Stimulated activated effector memory CD8-positive, alpha-beta T cell treated with anti-CD3 and anti-CD28 coated beads, Interleukin-12 subunit alpha, Interleukin-12 subunit beta, amount 100 ng/mL, for 72 hours (primary cell): ENCODE measurements at regions not wholly inside any gene's neighbourhood (a gene's known extent, or its start where the extent isn't known, plus 50 kb on each side); places are given as distances from the start of the nearest gene placed in this dataset.

ENCODE experiments used
- ATAC-seq: fragments of 150-1000 bp; cut with Tn5 transposase; 2 replicates; pipeline ENCODE4 v1.10.0; 2021
- DNase-seq, 2 donors: peaks; one replicate each; pipeline ENCODE4 v3.0.0; 2021 to 2022; ENCODE audit warnings: low spot score in 2 of 2
- H3K27ac Mint-ChIP-seq: one replicate; pipeline ENCODE4 v1.8.0; 2022; ENCODE audit warnings: mild to moderate bottlenecking, mixed read lengths
- H3K36me3 Mint-ChIP-seq: one replicate; pipeline ENCODE4 v1.8.0; 2022; ENCODE audit warnings: mild to moderate bottlenecking, mixed read lengths
- H3K4me1 Mint-ChIP-seq: one replicate; pipeline ENCODE4 v1.8.0; 2022; ENCODE audit warnings: mixed read lengths
- H3K4me3 Mint-ChIP-seq: one replicate; pipeline ENCODE4 v1.8.0; 2022; ENCODE audit warnings: mild to moderate bottlenecking, mixed read lengths
- H3K9me3 Mint-ChIP-seq: one replicate; pipeline ENCODE4 v1.8.0; 2022; ENCODE audit warnings: mixed read lengths

DNA sequence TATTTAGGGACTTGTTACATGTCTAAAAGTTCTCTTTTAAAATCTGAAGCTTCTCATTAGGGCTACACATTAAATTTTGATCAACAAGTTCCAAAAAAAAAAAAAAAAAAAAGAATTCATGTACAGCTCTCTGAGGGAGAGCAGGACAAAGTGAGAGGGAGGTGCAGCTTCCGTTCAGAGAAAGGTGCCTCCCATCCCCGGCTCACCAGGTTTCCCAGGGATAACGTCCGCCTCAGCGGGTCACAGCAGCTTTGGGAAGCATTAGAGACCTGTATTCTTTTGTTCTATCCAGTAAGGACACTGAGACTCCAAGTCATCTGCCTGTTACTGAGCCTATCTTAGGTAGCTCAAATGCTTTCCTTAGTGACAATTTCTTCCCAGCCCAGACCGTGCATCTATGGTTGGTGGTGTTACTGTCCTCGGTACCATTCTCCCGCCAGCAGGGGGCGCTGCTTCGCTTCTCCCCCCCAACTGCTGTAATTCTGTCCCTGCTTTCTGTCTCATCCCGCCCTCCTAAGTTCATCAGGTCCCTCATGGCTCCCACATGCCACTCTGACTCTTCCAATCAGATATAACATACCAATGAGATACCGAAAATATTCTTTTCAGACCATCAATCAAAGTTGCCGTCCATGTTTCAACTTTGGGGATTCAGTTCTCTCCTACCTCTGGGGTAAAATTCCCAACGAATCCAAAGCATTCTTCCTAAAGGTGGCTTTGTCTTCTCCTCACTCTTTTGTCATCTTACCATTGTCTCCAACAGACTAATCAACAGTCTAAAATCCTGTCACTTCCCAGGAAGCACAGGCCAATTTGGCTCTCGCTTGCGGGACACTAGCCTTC is 466.5 kb downstream of the METTL4 start:
- H3K27ac Mint-ChIP-seq, result no peak overlapping the region
- H3K9me3 Mint-ChIP-seq, result no peaks in the 10 kb centered on the region
- H3K4me3 Mint-ChIP-seq, result no peak overlapping the region
- ATAC-seq, result peak; percentile 72
- peak; percentile 34 to 64 for DNase-seq
- H3K36me3 Mint-ChIP-seq, result no peaks in the 10 kb centered on the region
- H3K4me1 Mint-ChIP-seq, result no peaks in the 10 kb centered on the region

GRCh38 chr18:2108591-2108990 is 462.7 kb downstream of the METTL4 start:
- Mint-ChIP-seq H3K4me1 (no peaks in the 10 kb centered on the region), H3K9me3 (no peaks in the 10 kb centered on the region), H3K27ac (peak overlapping the region; percentile 35), H3K36me3 (no peaks in the 10 kb centered on the region), H3K4me3 (no peak overlapping the region)
- ATAC-seq (no peak), DNase-seq (no peak)

DNA sequence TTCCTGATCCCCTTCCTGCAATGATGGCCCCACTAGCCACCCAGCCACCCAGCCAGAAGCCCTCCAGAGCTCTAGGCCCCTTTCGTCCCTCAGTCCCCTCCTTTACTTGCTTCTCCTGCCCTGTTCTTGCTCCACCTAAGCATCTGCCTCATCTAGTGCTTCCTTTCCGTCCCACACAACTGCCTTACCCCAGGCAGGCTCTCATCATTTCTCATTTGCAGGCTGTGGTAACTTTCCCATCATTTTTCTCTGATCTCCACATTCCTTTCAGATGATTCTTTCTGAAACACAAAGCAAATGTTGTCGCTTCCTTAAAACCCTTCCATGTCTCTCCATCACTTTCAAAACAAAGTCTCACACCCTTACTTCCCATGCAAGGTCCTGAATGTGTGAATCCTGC is 459.8 kb downstream of the METTL4 start:
- no peak overlapping the region for H3K4me3 Mint-ChIP-seq
- no peaks in the 10 kb centered on the region for H3K36me3 Mint-ChIP-seq
- H3K27ac Mint-ChIP-seq, result no peak overlapping the region
- ATAC-seq (no peak), DNase-seq (no peak)
- H3K9me3 Mint-ChIP-seq, result no peaks in the 10 kb centered on the region
- H3K4me1 Mint-ChIP-seq, result no peaks in the 10 kb centered on the region

DNA sequence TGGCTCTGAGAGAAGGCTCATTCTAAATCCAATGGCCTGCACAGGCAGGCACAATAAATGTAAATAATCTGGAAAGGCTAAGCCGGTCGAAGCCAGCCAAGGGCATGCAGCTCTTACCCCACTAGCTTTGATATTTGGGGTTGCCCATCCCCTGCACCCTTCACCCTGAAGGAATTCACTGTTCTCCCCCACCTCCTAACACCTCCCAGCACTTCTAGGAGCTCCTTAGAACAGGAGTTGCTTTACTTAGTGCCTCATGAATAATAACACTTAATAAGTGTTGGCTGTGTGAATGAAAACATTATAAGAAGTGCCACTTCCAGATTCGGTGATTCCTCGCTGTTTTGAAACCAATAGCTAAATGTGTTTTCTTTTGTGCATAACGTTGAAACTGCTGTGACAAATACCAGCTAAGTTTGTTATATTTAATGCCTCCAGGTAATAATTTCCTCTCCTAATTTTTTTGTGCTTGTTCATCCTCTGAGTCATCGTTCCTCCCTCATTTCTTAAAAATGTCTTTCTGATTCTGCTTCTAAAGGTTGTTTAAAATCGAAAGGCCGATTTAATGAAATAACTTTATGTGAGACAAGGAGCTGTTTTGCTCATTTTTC is 458.8 kb downstream of the METTL4 start:
- Mint-ChIP-seq H3K4me3 (no peak overlapping the region), H3K9me3 (no peaks in the 10 kb centered on the region)
- no peak for ATAC-seq

GRCh38 chr18:2114289-2114688 is 457.0 kb downstream of the METTL4 start:
- no peaks in the 10 kb centered on the region for H3K36me3 Mint-ChIP-seq

More for the DNA sequence above, 458.8 kb downstream of the METTL4 start:
- Mint-ChIP-seq H3K36me3 (no peaks in the 10 kb centered on the region), H3K4me1 (no peaks in the 10 kb centered on the region), H3K27ac (no peak overlapping the region)
- no peak for DNase-seq

GRCh38 chr18:2114765-2115164 is 456.5 kb downstream of the METTL4 start:
- DNase-seq (no peak), ATAC-seq (no peak)
- H3K9me3 Mint-ChIP-seq, result no peaks in the 10 kb centered on the region
- no peaks in the 10 kb centered on the region for H3K36me3 Mint-ChIP-seq
- no peaks in the 10 kb centered on the region for H3K4me1 Mint-ChIP-seq
- no peak overlapping the region for H3K4me3 Mint-ChIP-seq
- no peak overlapping the region for H3K27ac Mint-ChIP-seq

More at GRCh38 chr18:2114289-2114688, 457.0 kb downstream of the METTL4 start:
- Mint-ChIP-seq H3K4me3 (no peak overlapping the region), H3K4me1 (no peaks in the 10 kb centered on the region), H3K9me3 (no peaks in the 10 kb centered on the region), H3K27ac (no peak overlapping the region)
- ATAC-seq (no peak), DNase-seq (no peak)

GRCh38 chr18:2121224-2121623 is 450.1 kb downstream of the METTL4 start:
- Mint-ChIP-seq H3K4me3 (no peak overlapping the region), H3K27ac (no peak overlapping the region), H3K36me3 (no peaks in the 10 kb centered on the region), H3K9me3 (no peaks in the 10 kb centered on the region), H3K4me1 (no peaks in the 10 kb centered on the region)
- ATAC-seq (no peak), DNase-seq (no peak)

- no peak overlapping the region for H3K4me3 Mint-ChIP-seq
- no peak overlapping the region for H3K27ac Mint-ChIP-seq
- no peaks in the 10 kb centered on the region for H3K36me3 Mint-ChIP-seq
- H3K4me1 Mint-ChIP-seq, result no peaks in the 10 kb centered on the region
- DNase-seq, result no peak
- ATAC-seq, result no peak
- peaks cover 6% of the 10 kb centered on the region for H3K9me3 Mint-ChIP-seq
Measured at GRCh38 chr18:2123077-2123476, 448.2 kb downstream of the METTL4 start.

GRCh38 chr18:2134364-2134763 is 436.9 kb downstream of the METTL4 start:
- no peak for ATAC-seq

GRCh38 chr18:2135309-2135708 is 436.0 kb downstream of the METTL4 start:
- H3K9me3 Mint-ChIP-seq, result no peaks in the 10 kb centered on the region
- H3K27ac Mint-ChIP-seq, result no peak overlapping the region
- ATAC-seq (no peak), DNase-seq (no peak)
- H3K4me3 Mint-ChIP-seq, result no peak overlapping the region
- H3K4me1 Mint-ChIP-seq, result no peaks in the 10 kb centered on the region
- H3K36me3 Mint-ChIP-seq, result no peaks in the 10 kb centered on the region

More at GRCh38 chr18:2134364-2134763, 436.9 kb downstream of the METTL4 start:
- Mint-ChIP-seq H3K4me3 (no peak overlapping the region), H3K9me3 (no peaks in the 10 kb centered on the region), H3K36me3 (no peaks in the 10 kb centered on the region), H3K27ac (no peak overlapping the region), H3K4me1 (no peaks in the 10 kb centered on the region)
- DNase-seq, result no peak

GRCh38 chr18:2138552-2138951 is 432.8 kb downstream of the METTL4 start:
- no peaks in the 10 kb centered on the region for H3K4me1 Mint-ChIP-seq
- no peaks in the 10 kb centered on the region for H3K9me3 Mint-ChIP-seq
- H3K27ac Mint-ChIP-seq, result no peak overlapping the region
- H3K36me3 Mint-ChIP-seq, result no peaks in the 10 kb centered on the region
- ATAC-seq (no peak), DNase-seq (no peak)
- no peak overlapping the region for H3K4me3 Mint-ChIP-seq

DNA sequence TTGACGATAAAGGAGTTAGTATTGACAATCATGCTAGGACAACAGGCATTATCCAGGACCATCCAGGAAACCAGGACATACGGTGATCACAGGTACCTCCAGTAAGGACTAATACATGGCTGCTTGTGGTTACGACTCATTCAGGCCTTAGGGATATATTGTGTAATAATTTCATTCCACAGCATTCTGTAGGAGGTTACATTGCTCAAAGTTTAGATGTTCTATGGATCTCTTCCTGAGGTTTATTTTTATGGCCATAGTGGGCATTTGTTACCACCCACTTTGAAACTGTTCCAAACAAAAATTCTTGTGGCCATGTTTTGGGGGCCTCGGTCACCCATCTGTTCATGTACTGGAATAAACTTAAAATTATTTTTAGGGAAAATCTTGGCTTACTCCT is 431.6 kb downstream of the METTL4 start:
- Mint-ChIP-seq H3K36me3 (no peaks in the 10 kb centered on the region), H3K27ac (no peak overlapping the region), H3K4me1 (no peaks in the 10 kb centered on the region), H3K9me3 (no peaks in the 10 kb centered on the region), H3K4me3 (no peak overlapping the region)
- no peak for ATAC-seq
- DNase-seq, result no peak

GRCh38 chr18:2143636-2144035 is 427.7 kb downstream of the METTL4 start:
- no peak overlapping the region for H3K27ac Mint-ChIP-seq
- no peaks in the 10 kb centered on the region for H3K9me3 Mint-ChIP-seq
- DNase-seq (no peak), ATAC-seq (no peak)
- H3K4me1 Mint-ChIP-seq, result no peaks in the 10 kb centered on the region
- H3K4me3 Mint-ChIP-seq, result no peak overlapping the region
- no peaks in the 10 kb centered on the region for H3K36me3 Mint-ChIP-seq

DNA sequence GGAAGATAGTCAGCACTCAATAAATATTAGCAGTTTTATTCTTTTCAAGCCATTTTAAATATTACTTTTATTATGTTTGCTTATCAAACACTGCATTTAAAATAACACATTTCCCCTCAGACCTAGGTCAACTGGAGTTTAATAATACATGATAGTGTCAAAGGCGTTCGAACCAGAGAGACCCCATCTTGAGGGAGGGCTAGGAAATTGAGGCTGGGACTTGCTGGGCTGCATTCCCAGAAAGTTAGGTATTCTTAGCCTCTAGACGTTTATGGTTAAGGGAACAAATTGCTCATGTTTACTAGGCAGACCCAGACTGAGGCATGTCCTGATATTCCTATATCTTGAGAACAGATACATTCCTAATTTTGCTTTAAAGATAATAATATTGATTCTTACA is 426.5 kb downstream of the METTL4 start:
- H3K4me3 Mint-ChIP-seq, result no peak overlapping the region
- DNase-seq (no peak), ATAC-seq (no peak)
- no peaks in the 10 kb centered on the region for H3K9me3 Mint-ChIP-seq
- H3K36me3 Mint-ChIP-seq, result no peaks in the 10 kb centered on the region
- no peaks in the 10 kb centered on the region for H3K4me1 Mint-ChIP-seq
- no peak overlapping the region for H3K27ac Mint-ChIP-seq

- no peak overlapping the region for H3K27ac Mint-ChIP-seq
- H3K36me3 Mint-ChIP-seq, result no peaks in the 10 kb centered on the region
- no peaks in the 10 kb centered on the region for H3K4me1 Mint-ChIP-seq
- ATAC-seq, result no peak
- no peak for DNase-seq
- no peak overlapping the region for H3K4me3 Mint-ChIP-seq
- H3K9me3 Mint-ChIP-seq, result no peaks in the 10 kb centered on the region
Measured at GRCh38 chr18:2146092-2146491, 425.2 kb downstream of the METTL4 start.

DNA sequence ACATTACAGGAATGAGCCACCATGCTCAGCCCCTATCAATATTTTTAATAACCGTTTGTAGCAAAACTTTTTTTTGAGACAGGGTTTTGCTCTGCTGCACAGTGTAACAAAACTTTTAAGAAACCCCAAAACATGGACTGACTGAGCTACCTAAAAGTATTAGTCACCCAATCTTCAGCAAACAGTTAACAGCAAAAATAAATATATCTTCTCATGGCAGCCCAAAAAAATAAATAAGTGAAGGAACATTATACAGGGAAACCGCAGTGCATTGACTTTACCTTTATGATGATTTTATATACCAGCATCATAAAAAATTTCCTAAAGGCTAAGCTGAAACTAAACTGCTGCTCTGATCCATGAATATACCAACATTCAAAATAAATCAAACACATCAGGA is 424.6 kb downstream of the METTL4 start:
- H3K9me3 Mint-ChIP-seq, result no peaks in the 10 kb centered on the region
- H3K4me3 Mint-ChIP-seq, result no peak overlapping the region
- no peak for DNase-seq
- no peak overlapping the region for H3K27ac Mint-ChIP-seq
- no peaks in the 10 kb centered on the region for H3K36me3 Mint-ChIP-seq
- ATAC-seq, result no peak
- no peaks in the 10 kb centered on the region for H3K4me1 Mint-ChIP-seq
